ENCODE measurements at regions not wholly inside any gene's neighbourhood (a gene's known extent, or its start where the extent isn't known, plus 50 kb on each side); places are given as distances from the start of the nearest gene placed in this dataset.

GRCh38 chr11:21893565-21893867, 299.4 kb upstream of the ANO5 start:
- TF ChIP-seq REST (IDR thresholded peaks at IDR 0.05; ENCODE audit: low read depth, low read length) (no peak), CTCF (IDR thresholded peaks at IDR 0.05) (no peak), RXRA (IDR thresholded peaks at IDR 0.05; ENCODE audit: borderline replicate concordance, low read depth) (no peak), FOXM1 (IDR thresholded peaks at IDR 0.05; ENCODE audit: low read depth) (no peak), RAD21 (IDR thresholded peaks at IDR 0.05; ENCODE audit: low read length) (no peak), TEAD4 (IDR thresholded peaks at IDR 0.05; ENCODE audit: borderline replicate concordance, insufficient read depth) (no peak), RFX5 (IDR thresholded peaks at IDR 0.05; ENCODE audit: low read length) (no peak), JUND (IDR thresholded peaks at IDR 0.05) (no peak), TAF1 (IDR thresholded peaks at IDR 0.05; ENCODE audit: borderline replicate concordance, low read depth, low read length) (no peak), USF1 (IDR thresholded peaks at IDR 0.05; ENCODE audit: borderline replicate concordance, low read depth) (no peak), NRF1 (IDR thresholded peaks at IDR 0.05; ENCODE audit: low read depth, low read length) (no peak)
